ENCODE measurements at regions not wholly inside any gene's neighbourhood (a gene's known extent, or its start where the extent isn't known, plus 50 kb on each side); places are given as distances from the start of the nearest gene placed in this dataset.

DNA sequence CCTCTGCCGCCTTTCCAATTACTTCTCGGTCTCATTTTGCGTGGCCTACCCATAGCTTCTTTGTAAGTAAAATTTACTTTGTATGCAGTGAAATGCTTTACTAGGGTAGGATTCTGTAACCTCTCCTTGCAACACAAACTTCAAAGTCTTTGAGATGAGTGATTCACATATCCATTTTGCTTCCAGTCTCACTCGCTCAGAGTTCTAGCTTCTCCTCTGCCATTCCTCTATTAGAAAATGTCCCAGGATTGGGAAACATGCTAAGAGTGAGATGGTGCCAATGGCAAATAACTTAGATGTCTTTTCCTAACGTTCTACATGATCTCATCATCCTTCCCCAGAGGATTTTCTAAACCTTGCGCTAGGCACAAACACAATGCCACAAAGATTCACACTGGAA lies 270.5 kb upstream of the SLC30A5 start:
- TF ChIP-seq, protein P1, sequence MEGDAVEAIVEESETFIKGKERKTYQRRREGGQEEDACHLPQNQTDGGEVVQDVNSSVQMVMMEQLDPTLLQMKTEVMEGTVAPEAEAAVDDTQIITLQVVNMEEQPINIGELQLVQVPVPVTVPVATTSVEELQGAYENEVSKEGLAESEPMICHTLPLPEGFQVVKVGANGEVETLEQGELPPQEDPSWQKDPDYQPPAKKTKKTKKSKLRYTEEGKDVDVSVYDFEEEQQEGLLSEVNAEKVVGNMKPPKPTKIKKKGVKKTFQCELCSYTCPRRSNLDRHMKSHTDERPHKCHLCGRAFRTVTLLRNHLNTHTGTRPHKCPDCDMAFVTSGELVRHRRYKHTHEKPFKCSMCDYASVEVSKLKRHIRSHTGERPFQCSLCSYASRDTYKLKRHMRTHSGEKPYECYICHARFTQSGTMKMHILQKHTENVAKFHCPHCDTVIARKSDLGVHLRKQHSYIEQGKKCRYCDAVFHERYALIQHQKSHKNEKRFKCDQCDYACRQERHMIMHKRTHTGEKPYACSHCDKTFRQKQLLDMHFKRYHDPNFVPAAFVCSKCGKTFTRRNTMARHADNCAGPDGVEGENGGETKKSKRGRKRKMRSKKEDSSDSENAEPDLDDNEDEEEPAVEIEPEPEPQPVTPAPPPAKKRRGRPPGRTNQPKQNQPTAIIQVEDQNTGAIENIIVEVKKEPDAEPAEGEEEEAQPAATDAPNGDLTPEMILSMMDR (IDR thresholded peaks at IDR 0.05): no peak
- no peak for TF ChIP-seq EZH2 (IDR thresholded peaks at IDR 0.05; ENCODE audit: borderline replicate concordance, insufficient read depth, low read depth, low read length, poor library complexity, severe bottlenecking)
